Heart left ventricle (tissue), 13 donors: ENCODE measurements at regions not wholly inside any gene's neighbourhood (a gene's known extent, or its start where the extent isn't known, plus 50 kb on each side); places are given as distances from the start of the nearest gene placed in this dataset.

Experiments
- CTCF ChIP-seq, 12 donors: fragments of 200-600 bp; sonication (generic) in 4 of 12; IDR thresholded peaks; one replicate each; pipeline versions ENCODE4 v1.5.0 to v1.8.0; 2018 to 2022; ENCODE audit warnings: antibody characterized with exemption in 12 of 12, mild to moderate bottlenecking in 5 of 12
- POLR2A ChIP-seq, 2 donors: fragments of 450-650 bp; IDR thresholded peaks; one replicate each; pipeline ENCODE4 v1.6.1; 2017; ENCODE audit warnings: antibody characterized with exemption in 2 of 2, mild to moderate bottlenecking in 2 of 2, moderate library complexity in 2 of 2
- donor health status: ischemic (EF 13 %, LVEDD 7.1; RV severe dilation, severe dysfunction).
- donor health status: DM: no; HTN: yes; CAD: no.
- donor health status: DM: no; HTN: no; CAD: no.
- donor health status: ischemic (EF 25% LVEDD 6.9; RV normal size, moderate dysfunction).
- donor health status: ischemic (EF 25% LVEDD 5.7; RV mildly dilated, moderate dysfunction).
- donor health status: ischemic (EF 35%, LVEDD 5.7; RV mildly dilated, moderate dysfunction).
- donor health status: nonischemic (EF 11% LVEDD 7.7; RV severe dilation, severe dysfunction).
- donor health status: DM: yes; HTN: yes; CAD: no.
- donor health status: PGD.
- donor health status: ischemic (EF 29% LVEDD 5.4; RV normal size, mild dysfunction).
- donor health status: nonischemic (EF 23%, LVEDD 6.1; RV moderate dilation, normal function).

GRCh38 chr6:27130668-27131428 lies 116.7 kb upstream of the PRSS16 start:
- TF ChIP-seq CTCF (IDR thresholded peaks at IDR 0.05) (no peak), POLR2A (IDR thresholded peaks at IDR 0.05) (no peak)
